CD14-positive monocyte (primary cell): ENCODE measurements at regions not wholly inside any gene's neighbourhood (a gene's known extent, or its start where the extent isn't known, plus 50 kb on each side); places are given as distances from the start of the nearest gene placed in this dataset.

Experiments
- DNase-seq, 3 donors: peaks; one replicate each; pipeline ENCODE4 v3.0.0-alpha.2; 2011 to 2022
- H2AFZ ChIP-seq: 2 replicates; pipeline ENCODE4 v1.6.0; 2012; ENCODE audit warnings: mild to moderate bottlenecking, low read depth, low read length, inconsistent platforms; ENCODE audit not compliant: insufficient read depth, poor library complexity, severe bottlenecking
- H3K27ac ChIP-seq, 2 donors: 1 replicate in 1 of 2; 2 replicates in 1 of 2; pipeline ENCODE4 v1.5.1; 2012 to 2013; ENCODE audit warnings: low read length in 2 of 2, control low read depth in 1 of 2, inconsistent platforms in 1 of 2, low read depth in 1 of 2, mild to moderate bottlenecking in 1 of 2
- H3K27me3 ChIP-seq, 2 donors: one replicate each; pipeline versions ENCODE4 v1.6.0 to v1.6.1; 2011 to 2013; ENCODE audit warnings: low read length in 2 of 2; ENCODE audit not compliant: control insufficient read depth in 2 of 2, insufficient read depth in 2 of 2
- H3K36me3 ChIP-seq, 2 donors: replicated peaks in 1 of 2; 1 replicate in 1 of 2; 2 replicates in 1 of 2; pipeline versions ENCODE4 v1.5.1 to v1.6.1; 2012 to 2013; ENCODE audit warnings: low read length in 2 of 2, control low read depth in 1 of 2, inconsistent platforms in 1 of 2, mild to moderate bottlenecking in 1 of 2; ENCODE audit not compliant: insufficient read depth in 2 of 2, control insufficient read depth in 1 of 2
- H3K4me1 ChIP-seq, 2 donors: 1 replicate in 1 of 2; 2 replicates in 1 of 2; pipeline versions ENCODE4 v1.5.1 to v1.6.1; 2012 to 2013; ENCODE audit warnings: low read length in 2 of 2, control low read depth in 1 of 2, inconsistent platforms in 1 of 2, mild to moderate bottlenecking in 1 of 2, moderate library complexity in 1 of 2; ENCODE audit not compliant: insufficient read depth in 2 of 2, control insufficient read depth in 1 of 2
- H3K4me2 ChIP-seq: replicated peaks from 2 replicates; pipeline ENCODE3; 2012; ENCODE audit warnings: low read length, moderate library complexity, mild to moderate bottlenecking; ENCODE audit not compliant: poor library complexity, severe bottlenecking; ENCODE audit errors: extremely low read depth
- H3K4me3 ChIP-seq, 3 experiments: fragments of 200-600 bp in 1 of 3; sonication (generic) in 1 of 3; replicated peaks in 1 of 3; 1 replicate in 2 of 3; 2 replicates in 1 of 3; pipeline ENCODE4 v1.5.1; 2011 to 2013; ENCODE audit warnings: low read length in 3 of 3, mild to moderate bottlenecking in 3 of 3, control low read depth in 2 of 3, low read depth in 2 of 3, inconsistent platforms in 1 of 3, moderate library complexity in 1 of 3
- H3K79me2 ChIP-seq: 2 replicates; pipeline ENCODE4 v1.6.0; 2012; ENCODE audit warnings: mild to moderate bottlenecking, control low read depth, inconsistent platforms, low read length, moderate library complexity; ENCODE audit not compliant: insufficient read depth
- H3K9ac ChIP-seq: 2 replicates; pipeline ENCODE4 v1.6.0; 2017; ENCODE audit warnings: low read length, mild to moderate bottlenecking; ENCODE audit not compliant: insufficient read depth, poor library complexity, severe bottlenecking
- H3K9me3 ChIP-seq, 2 donors: replicated peaks in 1 of 2; 1 replicate in 1 of 2; 2 replicates in 1 of 2; pipeline versions ENCODE4 v1.5.1 to v1.6.1; 2012 to 2013; ENCODE audit warnings: low read length in 2 of 2, control low read depth in 1 of 2; ENCODE audit not compliant: control insufficient read depth in 1 of 2, insufficient read depth in 1 of 2
- H4K20me1 ChIP-seq: 2 replicates; pipeline ENCODE4 v1.6.0; 2012; ENCODE audit warnings: mild to moderate bottlenecking, low read length, control low read depth, moderate library complexity; ENCODE audit not compliant: insufficient read depth
- H3K27ac Mint-ChIP-seq, 7 donors: one replicate each; pipeline ENCODE4 v1.8.0; 2020; ENCODE audit warnings: mild to moderate bottlenecking in 7 of 7, mixed read lengths in 7 of 7, moderate library complexity in 6 of 7, inconsistent platforms in 2 of 7
- H3K27me3 Mint-ChIP-seq, 3 donors: one replicate each; pipeline ENCODE4 v1.8.0; 2021 to 2022; ENCODE audit warnings: low read depth in 3 of 3, mild to moderate bottlenecking in 3 of 3, mixed read lengths in 3 of 3, moderate library complexity in 3 of 3, inconsistent platforms in 1 of 3
- H3K36me3 Mint-ChIP-seq, 2 donors: one replicate each; pipeline ENCODE4 v1.8.0; 2020; ENCODE audit warnings: mixed read lengths in 2 of 2, inconsistent platforms in 1 of 2, mild to moderate bottlenecking in 1 of 2
- H3K4me1 Mint-ChIP-seq: one replicate; pipeline ENCODE4 v1.8.0; 2020; ENCODE audit warnings: mild to moderate bottlenecking, mixed read lengths
- H3K4me3 Mint-ChIP-seq, 2 donors: one replicate each; pipeline ENCODE4 v1.8.0; 2020; ENCODE audit warnings: mild to moderate bottlenecking in 2 of 2, mixed read lengths in 2 of 2, moderate library complexity in 1 of 2
- H3K9me3 Mint-ChIP-seq, 7 donors: one replicate each; pipeline ENCODE4 v1.8.0; 2020 to 2022; ENCODE audit warnings: mixed read lengths in 7 of 7, mild to moderate bottlenecking in 6 of 7, moderate library complexity in 6 of 7, inconsistent platforms in 2 of 7
- WGBS: methylation state at CpG from one replicate; pipeline ENCODE4 v1.1.5; 2013; ENCODE audit warnings: missing lambda C conversion rate; ENCODE audit not compliant: insufficient coverage; 5-methylcytosine and 5-hydroxymethylcytosine counted together
- intact Hi-C, 2 donors: fragments of 100-400 bp; cut with micrococcal nuclease; formaldehyde crosslinking; loops; one replicate each; pipeline versions ENCODE4 v1.15.0 to v1.15.1; 2023
- TF ChIP-seq, protein P1 (sequence below): fragments of 200-600 bp; IDR thresholded peaks from one replicate; pipeline ENCODE4 v1.8.0; 2022; ENCODE audit warnings: antibody characterized with exemption, mild to moderate bottlenecking

DNA sequence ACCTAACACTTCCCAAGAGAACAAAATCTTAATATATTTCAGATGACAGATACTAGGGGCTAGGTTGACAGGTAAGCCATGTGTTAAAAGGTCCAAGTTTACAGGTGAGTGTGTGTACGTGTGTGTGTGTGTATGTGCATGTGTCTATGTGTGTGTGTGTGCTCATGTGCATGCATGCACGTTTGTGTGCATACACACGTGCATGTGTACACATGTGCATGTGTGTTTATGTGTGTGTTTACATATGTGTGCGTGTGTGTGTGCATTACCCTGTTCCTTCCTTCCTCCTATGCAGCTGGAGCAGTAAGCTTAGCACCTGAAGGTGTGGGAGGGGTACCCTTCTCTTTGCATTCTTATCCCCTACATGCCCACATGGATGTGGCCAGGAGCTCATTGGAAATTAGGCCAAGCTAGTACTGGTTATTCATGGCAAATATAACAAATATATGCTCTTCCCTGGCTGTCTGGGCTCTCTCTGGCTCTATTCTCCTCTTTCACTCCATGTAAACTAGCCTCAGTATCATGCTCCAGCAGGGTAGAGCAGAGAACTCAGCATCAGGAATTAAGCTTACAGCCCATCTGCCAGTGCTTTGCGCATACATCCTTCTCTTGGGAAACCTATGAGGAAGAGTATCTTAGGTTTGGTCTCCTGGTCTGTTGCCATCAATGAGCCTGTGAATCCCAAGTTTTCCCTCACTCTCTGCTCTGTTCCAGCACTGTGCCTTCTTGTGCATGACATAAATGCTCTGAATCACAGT is 258.0 kb upstream of the MYOCD start:
- 81% methylated on average over 3 of the region's 5 CpGs for WGBS
- H2AFZ ChIP-seq = no peak overlapping the region

DNA sequence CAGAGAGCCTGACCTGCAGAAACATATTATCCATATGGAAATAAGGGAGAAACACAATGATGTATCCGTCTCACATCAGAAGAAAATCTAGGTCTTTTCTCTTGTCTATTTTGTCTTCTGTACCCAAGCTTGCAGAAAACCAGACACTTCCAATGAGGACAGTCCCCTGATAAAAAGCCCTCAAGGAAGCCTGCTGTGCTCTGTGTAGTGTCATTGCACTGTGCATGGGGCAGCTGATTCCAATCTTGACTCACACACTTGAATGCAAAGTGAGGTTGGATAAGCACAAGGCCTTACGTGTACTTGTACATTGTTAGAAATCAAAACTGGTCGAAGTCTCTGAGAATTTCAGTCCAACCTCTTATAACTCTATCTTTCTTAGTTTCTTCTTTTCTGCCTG is 256.6 kb upstream of the MYOCD start:
- TF ChIP-seq, protein P1, sequence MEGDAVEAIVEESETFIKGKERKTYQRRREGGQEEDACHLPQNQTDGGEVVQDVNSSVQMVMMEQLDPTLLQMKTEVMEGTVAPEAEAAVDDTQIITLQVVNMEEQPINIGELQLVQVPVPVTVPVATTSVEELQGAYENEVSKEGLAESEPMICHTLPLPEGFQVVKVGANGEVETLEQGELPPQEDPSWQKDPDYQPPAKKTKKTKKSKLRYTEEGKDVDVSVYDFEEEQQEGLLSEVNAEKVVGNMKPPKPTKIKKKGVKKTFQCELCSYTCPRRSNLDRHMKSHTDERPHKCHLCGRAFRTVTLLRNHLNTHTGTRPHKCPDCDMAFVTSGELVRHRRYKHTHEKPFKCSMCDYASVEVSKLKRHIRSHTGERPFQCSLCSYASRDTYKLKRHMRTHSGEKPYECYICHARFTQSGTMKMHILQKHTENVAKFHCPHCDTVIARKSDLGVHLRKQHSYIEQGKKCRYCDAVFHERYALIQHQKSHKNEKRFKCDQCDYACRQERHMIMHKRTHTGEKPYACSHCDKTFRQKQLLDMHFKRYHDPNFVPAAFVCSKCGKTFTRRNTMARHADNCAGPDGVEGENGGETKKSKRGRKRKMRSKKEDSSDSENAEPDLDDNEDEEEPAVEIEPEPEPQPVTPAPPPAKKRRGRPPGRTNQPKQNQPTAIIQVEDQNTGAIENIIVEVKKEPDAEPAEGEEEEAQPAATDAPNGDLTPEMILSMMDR = no peak
- H3K9me3 Mint-ChIP-seq = peaks cover 14 to 40% (median 33%) of the 10 kb centered on the region in 7 donors
- Histone ChIP-seq H3K27ac (no peak overlapping the region), H3K36me3 (no peaks in the 10 kb centered on the region), H3K4me1 (no peaks in the 10 kb centered on the region), H2AFZ (no peak overlapping the region), H3K79me2 (no peaks in the 10 kb centered on the region), H3K9me3 (peaks cover 32 to 34% of the 10 kb centered on the region in 2 donors), H3K4me3 (no peak overlapping the region), H4K20me1 (no peaks in the 10 kb centered on the region), H3K27me3 (no peaks in the 10 kb centered on the region), H3K9ac (no peak overlapping the region), H3K4me2 (no peak overlapping the region)
- peaks cover 0 to 4% (median 0%) of the 10 kb centered on the region in 3 donors for H3K27me3 Mint-ChIP-seq
- WGBS = no CpG with 5 or more reads among the region's 3 CpGs
- no peak for DNase-seq
- H3K4me1 Mint-ChIP-seq = no peaks in the 10 kb centered on the region
- H3K27ac Mint-ChIP-seq = no peak overlapping the region
- H3K36me3 Mint-ChIP-seq = no peaks in the 10 kb centered on the region
- no peak overlapping the region for H3K4me3 Mint-ChIP-seq
- intact Hi-C loops = no loop called here

More for the DNA sequence above, 258.0 kb upstream of the MYOCD start:
- Mint-ChIP-seq H3K27ac (no peak overlapping the region), H3K4me1 (no peaks in the 10 kb centered on the region), H3K4me3 (no peak overlapping the region), H3K27me3 (peaks cover 0 to 4% (median 0%) of the 10 kb centered on the region in 3 donors), H3K36me3 (no peaks in the 10 kb centered on the region), H3K9me3 (peaks cover 9 to 33% (median 20%) of the 10 kb centered on the region in 7 donors)
- Histone ChIP-seq H3K4me2 (no peak overlapping the region), H3K9ac (no peak overlapping the region), H3K4me3 (no peak overlapping the region), H3K36me3 (no peaks in the 10 kb centered on the region), H3K27me3 (no peaks in the 10 kb centered on the region), H3K9me3 (peaks cover 24 to 29% of the 10 kb centered on the region in 2 donors), H4K20me1 (no peaks in the 10 kb centered on the region), H3K4me1 (no peaks in the 10 kb centered on the region), H3K79me2 (no peaks in the 10 kb centered on the region), H3K27ac (no peak overlapping the region)
- intact Hi-C loops = no loop called here
- TF ChIP-seq, protein P1 = no peak
- no peak for DNase-seq
